GM06990 (cell line): ENCODE measurements at regions not wholly inside any gene's neighbourhood (a gene's known extent, or its start where the extent isn't known, plus 50 kb on each side); places are given as distances from the start of the nearest gene placed in this dataset.

ENCODE experiments used
- DNase-seq: peaks from one replicate; pipeline ENCODE4 v3.0.0-alpha.2; 2011; ENCODE audit not compliant: insufficient read length; ENCODE audit errors: extremely low read depth
- H3K27me3 ChIP-seq: replicated peaks from 2 replicates; pipeline ENCODE4 v1.6.0; 2011; ENCODE audit warnings: low read length; ENCODE audit not compliant: control insufficient read depth, insufficient read depth
- H3K36me3 ChIP-seq: 2 replicates; pipeline ENCODE4 v1.5.1; 2011; ENCODE audit warnings: low read length; ENCODE audit not compliant: control insufficient read depth, insufficient read depth
- H3K4me3 ChIP-seq: replicated peaks from 2 replicates; pipeline ENCODE4 v1.5.1; 2011; ENCODE audit warnings: low read depth, mild to moderate bottlenecking, control low read depth, low read length
- TF ChIP-seq, protein P1 (sequence below): IDR thresholded peaks from 2 replicates; pipeline ENCODE4 v1.5.1; 2011; ENCODE audit warnings: low read length, control low read depth, mild to moderate bottlenecking, inconsistent platforms; ENCODE audit not compliant: insufficient read depth, poor library complexity, severe bottlenecking

DNA sequence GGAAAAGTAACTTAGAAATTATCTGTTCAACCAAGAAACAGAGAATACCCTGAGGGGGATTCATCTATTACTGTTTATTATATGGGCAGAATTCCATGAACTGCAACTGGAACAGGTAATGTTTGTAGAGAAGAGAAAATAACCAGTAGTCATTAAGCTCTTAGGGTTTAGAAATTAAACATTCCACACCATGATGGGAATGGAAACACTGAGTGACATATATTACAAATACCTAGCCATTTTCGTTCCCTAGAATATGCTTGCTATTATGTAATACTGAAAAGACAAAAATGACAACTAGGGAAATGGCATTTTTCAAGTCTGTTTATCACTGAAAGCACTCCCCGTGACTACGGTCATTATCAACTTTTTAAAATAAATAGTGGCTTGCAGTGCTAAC lies 1007.4 kb downstream of the GATA3 start:
- no peak for DNase-seq
- Histone ChIP-seq H3K4me3 (no peak overlapping the region), H3K36me3 (no peaks in the 10 kb centered on the region), H3K27me3 (no peaks in the 10 kb centered on the region)
- TF ChIP-seq, protein P1, sequence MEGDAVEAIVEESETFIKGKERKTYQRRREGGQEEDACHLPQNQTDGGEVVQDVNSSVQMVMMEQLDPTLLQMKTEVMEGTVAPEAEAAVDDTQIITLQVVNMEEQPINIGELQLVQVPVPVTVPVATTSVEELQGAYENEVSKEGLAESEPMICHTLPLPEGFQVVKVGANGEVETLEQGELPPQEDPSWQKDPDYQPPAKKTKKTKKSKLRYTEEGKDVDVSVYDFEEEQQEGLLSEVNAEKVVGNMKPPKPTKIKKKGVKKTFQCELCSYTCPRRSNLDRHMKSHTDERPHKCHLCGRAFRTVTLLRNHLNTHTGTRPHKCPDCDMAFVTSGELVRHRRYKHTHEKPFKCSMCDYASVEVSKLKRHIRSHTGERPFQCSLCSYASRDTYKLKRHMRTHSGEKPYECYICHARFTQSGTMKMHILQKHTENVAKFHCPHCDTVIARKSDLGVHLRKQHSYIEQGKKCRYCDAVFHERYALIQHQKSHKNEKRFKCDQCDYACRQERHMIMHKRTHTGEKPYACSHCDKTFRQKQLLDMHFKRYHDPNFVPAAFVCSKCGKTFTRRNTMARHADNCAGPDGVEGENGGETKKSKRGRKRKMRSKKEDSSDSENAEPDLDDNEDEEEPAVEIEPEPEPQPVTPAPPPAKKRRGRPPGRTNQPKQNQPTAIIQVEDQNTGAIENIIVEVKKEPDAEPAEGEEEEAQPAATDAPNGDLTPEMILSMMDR = no peak

DNA sequence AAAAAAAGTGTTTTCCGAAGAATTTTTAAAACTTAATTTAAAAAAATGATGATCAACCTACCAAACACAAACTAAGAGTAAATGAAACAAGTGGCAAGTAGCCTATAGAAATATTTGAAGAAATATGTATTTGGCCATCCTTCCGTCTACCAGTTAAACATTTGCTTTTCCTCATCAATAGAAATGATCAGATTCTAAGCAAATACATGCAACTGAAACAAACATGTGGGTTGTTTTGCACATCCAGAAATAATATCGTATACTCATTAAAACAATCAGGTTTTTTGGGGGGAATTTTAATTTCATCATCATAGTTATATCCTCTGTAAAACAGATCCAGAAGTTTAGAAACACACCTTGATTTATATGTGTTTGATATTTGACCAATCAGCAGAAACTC lies 1011.7 kb downstream of the GATA3 start:
- Histone ChIP-seq H3K36me3 (no peaks in the 10 kb centered on the region), H3K27me3 (no peaks in the 10 kb centered on the region), H3K4me3 (no peak overlapping the region)
- no peak for DNase-seq
- TF ChIP-seq, protein P1 = no peak

DNA sequence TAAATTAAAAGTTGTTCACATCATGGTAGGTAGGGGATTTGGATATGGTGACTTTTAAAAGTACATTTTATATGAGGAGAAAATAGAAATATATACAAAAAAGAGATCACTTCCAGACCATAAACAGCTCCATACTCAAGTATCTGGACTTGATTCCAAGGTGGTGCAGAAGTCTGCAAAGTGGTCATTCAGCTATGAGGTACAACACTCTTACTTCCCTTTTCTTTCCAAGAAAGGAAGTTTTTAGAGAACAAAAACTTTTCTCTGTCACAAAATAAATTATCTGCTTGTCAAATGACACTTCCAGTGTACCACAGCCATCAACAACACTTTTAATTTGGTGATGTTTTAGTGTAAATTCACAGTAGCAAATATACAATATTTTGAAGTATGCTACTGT lies 1013.5 kb downstream of the GATA3 start:
- no peak for DNase-seq
- TF ChIP-seq, protein P1 = no peak
- no peaks in the 10 kb centered on the region for H3K36me3 ChIP-seq
- no peaks in the 10 kb centered on the region for H3K27me3 ChIP-seq
- no peak overlapping the region for H3K4me3 ChIP-seq

DNA sequence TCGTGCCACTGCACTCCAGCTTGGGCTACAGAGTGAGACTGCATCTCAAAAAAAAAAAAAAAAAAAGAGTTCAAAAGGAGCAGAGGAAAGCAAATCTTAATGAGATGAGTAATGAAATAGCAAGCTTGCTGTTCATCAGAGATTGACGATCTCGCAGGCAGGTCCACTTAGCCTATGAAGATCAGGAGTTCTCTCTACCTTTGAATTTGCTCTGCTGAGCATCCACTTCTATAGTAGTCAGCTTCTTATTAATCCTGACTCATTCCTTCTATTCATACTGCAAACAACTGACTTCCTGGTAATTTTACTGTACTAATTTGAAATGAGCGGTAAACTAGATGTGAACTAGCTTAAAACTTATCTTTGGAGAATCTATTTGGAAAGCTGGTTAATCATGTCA lies 1014.6 kb downstream of the GATA3 start:
- Histone ChIP-seq H3K36me3 (no peaks in the 10 kb centered on the region), H3K27me3 (no peaks in the 10 kb centered on the region), H3K4me3 (no peak overlapping the region)
- TF ChIP-seq, protein P1 = no peak
- DNase-seq = no peak

DNA sequence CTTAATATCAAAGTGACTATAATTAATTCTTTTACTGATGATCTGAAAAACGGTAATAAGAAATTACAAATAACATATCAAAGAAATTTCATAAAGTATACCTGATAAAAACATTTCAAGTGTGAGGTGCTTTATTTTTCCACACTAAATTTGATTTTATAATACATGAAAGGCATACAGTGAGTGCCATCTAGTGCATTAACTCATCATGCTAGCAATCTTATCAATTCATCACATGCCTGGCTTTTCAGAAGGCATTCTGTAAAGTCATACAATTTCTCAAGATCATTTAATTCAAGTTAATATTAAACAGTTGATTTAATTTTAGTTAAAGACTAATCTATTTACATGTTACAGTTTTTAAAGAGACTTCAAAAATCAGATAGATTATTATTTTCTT lies 1020.9 kb downstream of the GATA3 start:
- no peaks in the 10 kb centered on the region for H3K36me3 ChIP-seq
- no peaks in the 10 kb centered on the region for H3K27me3 ChIP-seq
- TF ChIP-seq, protein P1 = no peak
- H3K4me3 ChIP-seq = no peak overlapping the region
- no peak for DNase-seq

DNA sequence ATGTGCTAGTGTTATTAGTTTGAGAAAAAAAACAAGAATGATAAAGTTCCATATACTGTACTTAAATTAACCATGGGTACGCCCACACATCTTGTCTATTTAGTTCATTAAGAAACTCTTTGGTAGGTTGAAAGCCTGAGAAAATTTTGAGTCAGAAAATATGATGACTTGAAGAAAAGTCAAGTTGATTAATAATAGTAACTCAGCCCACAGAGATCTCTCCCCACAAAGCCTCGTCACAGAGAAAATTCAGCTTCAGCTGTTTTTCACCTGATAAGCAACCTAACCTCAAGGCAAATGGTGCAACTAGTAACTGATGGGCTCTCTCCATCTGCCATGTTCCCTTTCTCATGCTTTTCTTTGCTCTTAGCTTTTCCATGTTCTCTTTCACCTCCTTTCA lies 1021.6 kb downstream of the GATA3 start:
- TF ChIP-seq, protein P1 = no peak
- Histone ChIP-seq H3K27me3 (no peaks in the 10 kb centered on the region), H3K36me3 (no peaks in the 10 kb centered on the region), H3K4me3 (no peak overlapping the region)
- DNase-seq = no peak
